Calu3 (cell line): ENCODE measurements at regions not wholly inside any gene's neighbourhood (a gene's known extent, or its start where the extent isn't known, plus 50 kb on each side); places are given as distances from the start of the nearest gene placed in this dataset.

ENCODE experiments used
- BruUV-seq: library from RNA; stranded (reverse); fragments of 400-500 nt; replicated peaks from 2 replicates; lab custom pipeline; 2021; lab: Mats Ljungman, UMichigan
- CTCF ChIA-PET: fragments of 300-600 bp; sonication (Branson Sonifier 250); formaldehyde crosslinking; loops from one replicate; lab custom pipeline; 2022; ENCODE audit warnings: antibody characterized with exemption; lab: Charles Lee
- DNase-seq: peaks from one replicate; pipeline ENCODE4 v3.0.0; 2022
- H3K27ac Mint-ChIP-seq: one replicate; pipeline ENCODE4 v1.8.0; 2022; ENCODE audit warnings: mixed read lengths; ENCODE audit not compliant: unreplicated experiment
- H3K27me3 Mint-ChIP-seq: one replicate; pipeline ENCODE4 v1.8.0; 2022; ENCODE audit warnings: mixed read lengths; ENCODE audit not compliant: unreplicated experiment
- H3K36me3 Mint-ChIP-seq: one replicate; pipeline ENCODE4 v1.8.0; 2022; ENCODE audit warnings: mild to moderate bottlenecking, moderate library complexity, mixed read lengths; ENCODE audit not compliant: insufficient read depth, unreplicated experiment
- H3K4me1 Mint-ChIP-seq: one replicate; pipeline ENCODE4 v1.8.0; 2022; ENCODE audit warnings: mild to moderate bottlenecking, low read depth, mixed read lengths; ENCODE audit not compliant: unreplicated experiment
- H3K4me3 Mint-ChIP-seq: one replicate; pipeline ENCODE4 v1.8.0; 2022; ENCODE audit warnings: mild to moderate bottlenecking, low read depth, moderate library complexity, mixed read lengths; ENCODE audit not compliant: unreplicated experiment
- H3K9me3 Mint-ChIP-seq: one replicate; pipeline ENCODE4 v1.8.0; 2022; ENCODE audit warnings: low read depth, mixed read lengths; ENCODE audit not compliant: unreplicated experiment
- CTCF ChIP-seq: fragments of 200-600 bp; IDR thresholded peaks from one replicate; pipeline ENCODE4 v1.8.0; 2022; ENCODE audit warnings: antibody characterized with exemption; ENCODE audit not compliant: unreplicated experiment
- intact Hi-C: fragments of 100-400 bp; cut with micrococcal nuclease; formaldehyde crosslinking; loops from one replicate; pipeline ENCODE4 v1.10.0; 2022; ENCODE audit not compliant: unreplicated experiment

DNA sequence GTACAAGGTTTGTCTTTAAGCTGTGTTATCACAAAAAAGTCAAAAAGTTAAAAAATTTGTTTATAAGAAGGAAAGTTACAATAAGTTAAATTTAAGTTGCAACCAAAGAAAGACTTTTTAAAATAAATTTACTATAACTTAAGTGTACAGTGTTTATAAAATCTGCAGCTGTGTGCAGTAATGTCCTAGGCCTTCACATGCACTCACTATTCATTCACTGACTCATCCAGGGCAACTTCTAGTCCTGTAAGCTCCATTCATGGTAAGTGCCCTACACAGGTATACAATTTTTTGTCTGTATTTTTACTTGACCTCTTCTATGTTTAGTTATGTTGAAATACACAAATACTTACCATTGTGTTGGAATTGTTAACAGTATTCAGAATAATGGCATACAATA lies 667.9 kb upstream of the SLITRK5 start:
- Mint-ChIP-seq H3K9me3 (peaks cover 2% of the 10 kb centered on the region), H3K4me1 (no peaks in the 10 kb centered on the region), H3K4me3 (no peak overlapping the region), H3K27ac (no peak overlapping the region), H3K27me3 (no peaks in the 10 kb centered on the region), H3K36me3 (no peaks in the 10 kb centered on the region)
- no peak for DNase-seq
- CTCF ChIA-PET, result no interaction called here
- intact Hi-C loops, result no loop called here
- no TSS peak for BruUV-seq
- TF ChIP-seq CTCF, result no peak

DNA sequence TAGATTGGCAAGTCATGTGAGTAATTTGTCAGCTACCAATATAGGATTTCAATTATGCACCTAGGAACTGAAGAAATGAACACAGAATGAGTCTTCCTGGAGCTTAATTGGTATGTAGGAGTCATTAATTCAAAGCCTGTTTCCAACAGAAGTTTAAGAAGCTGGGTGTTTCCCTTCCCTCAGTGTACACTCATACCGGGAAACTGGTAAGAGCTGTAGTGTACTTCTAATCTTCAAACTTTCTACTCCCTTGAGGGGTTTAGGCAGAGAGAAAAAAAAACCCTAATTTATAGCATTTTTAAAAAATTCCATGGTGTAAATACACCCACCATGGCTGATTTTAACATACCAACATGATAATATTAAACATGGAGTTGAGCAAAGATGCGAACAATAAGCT lies 665.7 kb upstream of the SLITRK5 start:
- CTCF ChIA-PET, result no interaction called here
- Mint-ChIP-seq H3K4me1 (no peaks in the 10 kb centered on the region), H3K4me3 (no peak overlapping the region), H3K9me3 (peaks cover 5% of the 10 kb centered on the region), H3K27ac (no peak overlapping the region), H3K27me3 (no peaks in the 10 kb centered on the region), H3K36me3 (no peaks in the 10 kb centered on the region)
- no TSS peak for BruUV-seq
- TF ChIP-seq CTCF, result no peak
- intact Hi-C loops, result no loop called here
- no peak for DNase-seq

GRCh38 chr13:87035526-87035925 lies 635.6 kb upstream of the SLITRK5 start:
- BruUV-seq, result no TSS peak
- DNase-seq, result no peak
- H3K4me3 Mint-ChIP-seq, result no peak overlapping the region
- TF ChIP-seq CTCF, result no peak
- H3K36me3 Mint-ChIP-seq, result no peaks in the 10 kb centered on the region
- intact Hi-C loops, result no loop called here
- H3K27me3 Mint-ChIP-seq, result no peaks in the 10 kb centered on the region
- H3K27ac Mint-ChIP-seq, result no peak overlapping the region
- H3K9me3 Mint-ChIP-seq, result no peaks in the 10 kb centered on the region
- H3K4me1 Mint-ChIP-seq, result no peaks in the 10 kb centered on the region
- CTCF ChIA-PET, result no interaction called here

DNA sequence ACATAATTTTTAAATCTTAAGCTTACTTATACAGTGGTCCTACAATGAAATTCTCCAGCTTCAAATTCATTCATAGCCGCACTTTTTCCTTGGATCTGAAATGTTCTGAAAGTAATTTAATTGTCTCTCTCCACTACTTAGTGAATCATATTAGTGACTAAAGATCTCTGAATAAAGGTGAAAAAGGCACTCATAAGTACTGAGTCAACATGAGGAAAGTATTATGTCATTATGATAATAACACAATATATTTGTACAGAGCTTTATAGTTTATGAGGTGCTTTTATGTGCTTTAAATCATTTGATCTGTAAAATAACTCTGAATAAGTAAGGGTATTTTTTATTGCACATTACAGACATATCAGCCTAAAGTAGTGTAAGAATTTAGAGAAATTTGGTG lies 628.2 kb upstream of the SLITRK5 start:
- BruUV-seq, result no TSS peak
- H3K4me3 Mint-ChIP-seq, result no peak overlapping the region
- H3K27me3 Mint-ChIP-seq, result no peaks in the 10 kb centered on the region
- H3K9me3 Mint-ChIP-seq, result peaks cover 2% of the 10 kb centered on the region
- H3K4me1 Mint-ChIP-seq, result no peaks in the 10 kb centered on the region
- intact Hi-C loops, result no loop called here
- CTCF ChIA-PET, result no interaction called here
- H3K27ac Mint-ChIP-seq, result no peak overlapping the region
- DNase-seq, result no peak
- no peak for TF ChIP-seq CTCF
- H3K36me3 Mint-ChIP-seq, result no peaks in the 10 kb centered on the region

- no peak overlapping the region for H3K27ac Mint-ChIP-seq
- H3K36me3 Mint-ChIP-seq, result no peaks in the 10 kb centered on the region
- H3K4me3 Mint-ChIP-seq, result no peak overlapping the region
- no peaks in the 10 kb centered on the region for H3K4me1 Mint-ChIP-seq
- peaks cover 5% of the 10 kb centered on the region for H3K9me3 Mint-ChIP-seq
- intact Hi-C loops, result no loop called here
- DNase-seq, result no peak
- H3K27me3 Mint-ChIP-seq, result no peaks in the 10 kb centered on the region
- BruUV-seq, result no TSS peak
- TF ChIP-seq CTCF, result no peak
- CTCF ChIA-PET, result no interaction called here
Measured at GRCh38 chr13:87052731-87053130, 618.4 kb upstream of the SLITRK5 start.
